PC-3 (cell line): ENCODE measurements at regions not wholly inside any gene's neighbourhood (a gene's known extent, or its start where the extent isn't known, plus 50 kb on each side); places are given as distances from the start of the nearest gene placed in this dataset.

ENCODE experiments used
- EZH2 ChIP-seq: fragments of 300-600 bp; sonication (generic); IDR thresholded peaks from one replicate; pipeline ENCODE4 v1.6.1; 2017; ENCODE audit warnings: antibody characterized with exemption, mild to moderate bottlenecking, low read length; ENCODE audit not compliant: unreplicated experiment
- TF ChIP-seq, protein P1 (sequence below): fragments of 300-600 bp; sonication (generic); conservative IDR thresholded peaks from 2 replicates; pipeline ENCODE4 v1.5.1; 2017; ENCODE audit warnings: antibody characterized with exemption, low read depth, mild to moderate bottlenecking, low read length

DNA sequence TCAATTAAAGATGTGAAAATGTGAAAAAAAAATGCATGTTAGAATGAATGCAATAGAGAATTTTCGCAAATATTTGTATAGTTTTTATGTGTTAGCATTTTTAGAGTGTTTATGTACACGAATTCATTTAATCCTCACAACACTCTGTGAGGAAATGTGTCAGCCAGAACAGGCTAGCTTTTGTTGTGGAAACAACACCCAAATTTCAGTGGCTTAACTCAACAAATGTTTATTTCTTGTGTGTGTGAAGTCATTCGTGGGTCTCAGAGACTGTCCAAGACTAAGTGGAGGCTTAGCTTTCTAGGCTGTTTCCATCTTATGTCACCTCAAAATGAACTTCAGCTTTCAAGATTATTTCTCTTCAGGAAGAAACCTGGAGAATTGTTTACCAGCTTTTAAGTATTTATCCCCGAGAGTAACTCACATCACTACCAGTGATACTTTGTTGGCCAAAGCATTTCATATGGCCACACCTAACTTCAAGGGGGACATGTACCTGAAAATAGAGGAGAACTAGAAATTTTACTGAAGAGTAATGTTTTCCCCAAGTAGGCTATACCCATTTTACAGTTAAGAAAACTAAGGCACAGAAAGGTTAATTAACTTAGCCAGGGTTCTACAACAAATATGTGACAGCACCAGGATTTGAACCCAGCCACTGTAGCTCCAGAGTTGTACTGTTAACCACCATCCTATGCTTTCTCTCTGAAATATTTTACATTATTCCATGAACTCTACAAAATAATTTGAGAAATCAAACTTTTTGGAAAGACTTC is 306.1 kb downstream of the QKI start:
- TF ChIP-seq, protein P1, sequence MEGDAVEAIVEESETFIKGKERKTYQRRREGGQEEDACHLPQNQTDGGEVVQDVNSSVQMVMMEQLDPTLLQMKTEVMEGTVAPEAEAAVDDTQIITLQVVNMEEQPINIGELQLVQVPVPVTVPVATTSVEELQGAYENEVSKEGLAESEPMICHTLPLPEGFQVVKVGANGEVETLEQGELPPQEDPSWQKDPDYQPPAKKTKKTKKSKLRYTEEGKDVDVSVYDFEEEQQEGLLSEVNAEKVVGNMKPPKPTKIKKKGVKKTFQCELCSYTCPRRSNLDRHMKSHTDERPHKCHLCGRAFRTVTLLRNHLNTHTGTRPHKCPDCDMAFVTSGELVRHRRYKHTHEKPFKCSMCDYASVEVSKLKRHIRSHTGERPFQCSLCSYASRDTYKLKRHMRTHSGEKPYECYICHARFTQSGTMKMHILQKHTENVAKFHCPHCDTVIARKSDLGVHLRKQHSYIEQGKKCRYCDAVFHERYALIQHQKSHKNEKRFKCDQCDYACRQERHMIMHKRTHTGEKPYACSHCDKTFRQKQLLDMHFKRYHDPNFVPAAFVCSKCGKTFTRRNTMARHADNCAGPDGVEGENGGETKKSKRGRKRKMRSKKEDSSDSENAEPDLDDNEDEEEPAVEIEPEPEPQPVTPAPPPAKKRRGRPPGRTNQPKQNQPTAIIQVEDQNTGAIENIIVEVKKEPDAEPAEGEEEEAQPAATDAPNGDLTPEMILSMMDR: no peak
- no peak for TF ChIP-seq EZH2
